GM12873 (cell line): ENCODE measurements at regions not wholly inside any gene's neighbourhood (a gene's known extent, or its start where the extent isn't known, plus 50 kb on each side); places are given as distances from the start of the nearest gene placed in this dataset.

ENCODE experiments used
- CTCF ChIP-seq: IDR thresholded peaks from 2 replicates; pipeline ENCODE4 v1.5.1; 2012; ENCODE audit warnings: low read depth, mild to moderate bottlenecking, moderate library complexity, low read length, control low read depth; ENCODE audit not compliant: insufficient read depth; ENCODE audit errors: missing control alignments

DNA sequence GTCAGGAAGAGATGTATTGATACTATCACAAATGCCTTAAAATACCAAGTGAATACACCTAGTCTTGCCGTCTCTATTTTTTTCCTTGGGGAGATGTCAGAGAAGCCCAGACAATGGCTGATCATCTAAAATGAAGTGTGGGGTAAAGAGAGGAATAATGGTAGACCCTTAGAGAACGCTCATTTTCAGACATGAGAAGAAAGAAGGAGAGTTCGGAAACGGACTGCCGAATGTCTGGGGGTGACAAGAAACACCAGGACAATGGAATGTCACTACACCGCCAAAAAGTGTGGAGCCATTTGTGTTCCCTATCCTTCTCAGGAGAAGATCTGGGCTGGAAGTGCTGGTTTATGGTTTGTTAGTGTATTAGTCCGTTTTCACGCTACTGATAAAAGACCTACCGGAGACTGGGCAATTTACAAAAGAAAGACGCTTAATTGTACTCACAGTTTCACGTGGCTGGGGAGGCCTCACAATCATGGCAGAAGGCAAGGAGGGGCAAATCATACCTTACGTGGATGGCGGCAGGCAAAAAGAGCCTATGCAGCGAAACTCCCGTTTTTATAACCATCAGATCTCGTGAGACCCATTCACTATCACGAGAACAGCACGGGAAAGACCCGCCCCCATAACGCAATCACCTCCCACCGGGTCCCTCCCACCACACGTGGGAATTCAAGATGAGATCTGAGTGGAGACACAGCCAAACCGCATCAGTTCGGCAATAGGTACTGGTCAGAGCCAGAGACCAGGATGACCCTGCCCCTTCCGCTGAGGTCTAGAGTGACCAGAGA lies 743.7 kb downstream of the GALR1 start:
- TF ChIP-seq CTCF, result no peak

DNA sequence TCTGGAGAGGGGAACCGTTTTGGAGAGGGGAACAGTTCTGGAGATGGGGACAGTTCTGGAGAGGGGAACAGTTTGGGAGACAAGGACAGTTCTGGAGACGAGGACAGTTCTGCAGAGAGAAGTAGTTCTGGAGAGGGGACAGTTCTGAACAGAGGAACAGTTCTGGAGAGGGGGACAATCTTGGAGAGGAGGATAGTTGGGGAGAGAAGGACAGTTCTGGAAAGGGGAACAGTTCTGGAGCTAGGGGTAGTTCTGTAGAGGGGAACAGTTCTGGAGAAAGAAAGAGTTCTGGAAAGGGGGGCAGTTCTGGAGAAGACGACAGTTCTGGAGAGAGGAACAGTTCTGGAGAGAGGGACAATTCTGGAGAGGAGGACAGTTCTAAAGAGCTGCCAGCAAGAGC lies 745.9 kb downstream of the GALR1 start:
- no peak for TF ChIP-seq CTCF

DNA sequence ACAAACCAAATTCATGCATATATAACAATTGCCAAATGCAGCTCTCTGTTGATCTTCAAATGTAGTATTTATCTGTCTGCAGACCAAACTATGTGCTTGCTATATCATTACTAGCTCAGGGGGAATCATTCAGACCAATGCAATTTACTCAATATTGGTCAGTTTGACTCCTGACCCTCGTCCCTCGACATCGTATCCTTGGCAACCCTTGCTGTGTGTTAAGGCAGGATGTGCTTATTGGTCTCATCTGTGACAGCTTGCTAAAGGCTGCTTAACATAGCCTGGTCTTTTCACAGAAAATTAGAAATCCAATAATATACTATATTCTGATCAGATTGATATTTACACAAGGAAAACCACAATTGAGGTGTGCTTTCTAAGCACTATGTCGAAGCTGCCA lies 747.1 kb downstream of the GALR1 start:
- TF ChIP-seq CTCF, result no peak

GRCh38 chr18:78001811-78002210 lies 752.2 kb downstream of the GALR1 start:
- no peak for TF ChIP-seq CTCF

- no peak for TF ChIP-seq CTCF
These were observed 756.5 kb downstream of the GALR1 start for GRCh38 chr18:78006006-78006773.

- no peak for TF ChIP-seq CTCF
These were observed 757.2 kb downstream of the GALR1 start for GRCh38 chr18:78006774-78007260.

- no peak for TF ChIP-seq CTCF
These were observed 760.7 kb downstream of the GALR1 start for GRCh38 chr18:78010363-78010762.
